Mesothelial cell of epicardium (in vitro differentiated cells): ENCODE measurements at regions not wholly inside any gene's neighbourhood (a gene's known extent, or its start where the extent isn't known, plus 50 kb on each side); places are given as distances from the start of the nearest gene placed in this dataset.

Experiments
- DNase-seq, 2 experiments: peaks; one replicate each; pipeline ENCODE4 v3.0.0; 2021; ENCODE audit warnings: low spot score in 2 of 2; ENCODE audit not compliant: unreplicated experiment in 2 of 2
- H3K27ac Mint-ChIP-seq: 2 replicates; pipeline ENCODE4 v1.8.0; 2021; ENCODE audit warnings: mixed read lengths
- H3K27me3 Mint-ChIP-seq: 2 replicates; pipeline ENCODE4 v1.8.0; 2021; ENCODE audit warnings: low read depth, mixed read lengths
- H3K36me3 Mint-ChIP-seq: 2 replicates; pipeline ENCODE4 v1.8.0; 2021; ENCODE audit warnings: mixed read lengths
- H3K4me1 Mint-ChIP-seq: 2 replicates; pipeline ENCODE4 v1.8.0; 2021; ENCODE audit warnings: mixed read lengths
- H3K4me3 Mint-ChIP-seq: 2 replicates; pipeline ENCODE4 v1.8.0; 2021; ENCODE audit warnings: mild to moderate bottlenecking, moderate library complexity, mixed read lengths
- H3K9me3 Mint-ChIP-seq: 2 replicates; pipeline ENCODE4 v1.8.0; 2021; ENCODE audit warnings: mixed read lengths
- CTCF ChIP-seq: fragments of 200-600 bp; sonication (generic); IDR thresholded peaks from one replicate; pipeline ENCODE4 v1.5.0; 2021; ENCODE audit warnings: antibody characterized with exemption; ENCODE audit not compliant: unreplicated experiment

- H3K4me1 Mint-ChIP-seq = no peaks in the 10 kb centered on the region
- no peaks in the 10 kb centered on the region for H3K9me3 Mint-ChIP-seq
- no peak for DNase-seq
- no peak overlapping the region for H3K27ac Mint-ChIP-seq
- H3K4me3 Mint-ChIP-seq = no peak overlapping the region
- no peaks in the 10 kb centered on the region for H3K27me3 Mint-ChIP-seq
- no peak for TF ChIP-seq CTCF
- H3K36me3 Mint-ChIP-seq = no peaks in the 10 kb centered on the region
Observed at GRCh38 chr7:82566752-82567151, 123.2 kb upstream of the CACNA2D1 start.

- Mint-ChIP-seq H3K36me3 (no peaks in the 10 kb centered on the region), H3K4me3 (no peak overlapping the region), H3K27ac (no peak overlapping the region), H3K4me1 (peaks cover 4% of the 10 kb centered on the region), H3K9me3 (no peaks in the 10 kb centered on the region), H3K27me3 (peaks cover 2% of the 10 kb centered on the region)
- no peak for DNase-seq
- no peak for TF ChIP-seq CTCF
Observed at GRCh38 chr7:82562716-82563404, 119.3 kb upstream of the CACNA2D1 start.

- TF ChIP-seq CTCF = no peak
- Mint-ChIP-seq H3K9me3 (peaks cover 16% of the 10 kb centered on the region), H3K36me3 (no peaks in the 10 kb centered on the region), H3K4me1 (peaks cover 4% of the 10 kb centered on the region), H3K4me3 (no peak overlapping the region), H3K27ac (no peak overlapping the region), H3K27me3 (peaks cover 2% of the 10 kb centered on the region)
- no peak for DNase-seq
Observed at GRCh38 chr7:82559193-82559805, 115.7 kb upstream of the CACNA2D1 start.

- Mint-ChIP-seq H3K36me3 (no peaks in the 10 kb centered on the region), H3K27ac (no peak overlapping the region), H3K27me3 (peaks cover 10% of the 10 kb centered on the region), H3K4me3 (no peak overlapping the region), H3K4me1 (peaks cover 2% of the 10 kb centered on the region), H3K9me3 (peaks cover 22% of the 10 kb centered on the region)
- TF ChIP-seq CTCF = no peak
- DNase-seq = no peak
Observed at GRCh38 chr7:82549616-82550285, 106.2 kb upstream of the CACNA2D1 start.

- Mint-ChIP-seq H3K27me3 (peaks cover 19% of the 10 kb centered on the region), H3K27ac (no peak overlapping the region), H3K9me3 (peaks cover 11% of the 10 kb centered on the region), H3K4me3 (no peak overlapping the region), H3K36me3 (no peaks in the 10 kb centered on the region), H3K4me1 (peaks cover 2% of the 10 kb centered on the region)
- DNase-seq = no peak
- TF ChIP-seq CTCF = no peak
Observed at GRCh38 chr7:82548141-82548688, 104.6 kb upstream of the CACNA2D1 start.
